T-helper 1 cell treated with Interleukin-12 subunit alpha and Interleukin-12 subunit beta and Interleukin-4 antibody, amounts not matched to agents 30 ng/mL and 1 ng/mL, for 36 hours (primary cell): ENCODE measurements at regions not wholly inside any gene's neighbourhood (a gene's known extent, or its start where the extent isn't known, plus 50 kb on each side); places are given as distances from the start of the nearest gene placed in this dataset.

Experiments used
- intact Hi-C: fragments of 100-400 bp; cut with micrococcal nuclease; formaldehyde crosslinking; loops from one replicate; pipeline ENCODE4 v1.15.1; 2024

- intact Hi-C loops: no loop called here
These were observed 128.6 kb upstream of the CPM start for GRCh38 chr12:69061574-69061973.

GRCh38 chr12:69062621-69063237 is 129.8 kb upstream of the CPM start:
- intact Hi-C loops: no loop called here

DNA sequence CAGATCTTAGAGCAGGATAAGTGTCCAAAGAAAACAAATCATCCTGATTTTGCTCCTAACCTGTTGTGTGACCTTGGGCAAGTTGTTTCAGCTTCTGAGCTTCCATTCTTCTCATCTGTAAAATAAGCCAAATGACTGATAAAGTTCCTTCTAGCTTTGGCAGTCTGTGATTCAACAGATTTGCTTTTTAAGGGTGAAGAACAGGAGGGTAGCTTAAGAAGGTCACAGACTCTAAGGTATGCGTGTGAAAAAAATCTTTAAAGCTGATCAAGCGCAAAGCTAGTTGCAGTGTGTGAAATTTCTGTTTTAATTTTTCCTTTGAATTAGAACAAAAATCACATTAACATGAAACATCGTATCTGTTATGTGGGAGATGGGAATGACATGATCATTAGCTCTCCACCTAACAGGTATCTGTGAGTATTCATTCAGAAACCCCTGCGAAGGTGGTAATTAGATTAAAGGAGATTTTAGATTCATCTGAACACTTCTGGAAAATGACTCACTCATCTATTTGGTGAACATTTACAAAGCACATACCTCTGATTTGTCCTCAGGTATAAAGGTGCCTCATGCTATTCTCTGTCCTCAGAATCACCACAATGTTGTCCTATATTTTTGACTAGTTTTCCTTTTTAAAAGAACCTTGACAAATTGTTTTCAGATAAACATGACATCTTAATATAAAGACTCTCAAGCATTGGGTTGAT is 131.9 kb upstream of the CPM start:
- intact Hi-C loops: no loop called here

DNA sequence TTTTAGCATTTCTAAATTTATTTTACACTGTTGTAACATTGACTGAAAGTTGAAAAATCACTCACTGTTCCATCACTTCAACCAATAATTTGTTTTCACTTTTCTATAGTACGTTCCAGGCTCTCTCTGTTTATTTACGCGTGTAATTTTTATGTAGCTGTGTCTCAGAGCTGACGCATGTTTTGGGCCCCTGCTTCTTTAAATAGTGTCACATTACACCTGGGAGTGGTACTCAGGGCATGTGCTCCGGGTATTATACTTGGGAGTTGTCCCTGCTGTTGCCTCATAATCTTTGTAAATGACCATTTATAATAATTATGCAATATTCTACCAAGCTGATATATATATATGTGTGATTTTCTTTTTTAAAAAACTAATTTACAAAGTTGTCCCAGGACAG is 132.8 kb upstream of the CPM start:
- intact Hi-C loops: no loop called here

DNA sequence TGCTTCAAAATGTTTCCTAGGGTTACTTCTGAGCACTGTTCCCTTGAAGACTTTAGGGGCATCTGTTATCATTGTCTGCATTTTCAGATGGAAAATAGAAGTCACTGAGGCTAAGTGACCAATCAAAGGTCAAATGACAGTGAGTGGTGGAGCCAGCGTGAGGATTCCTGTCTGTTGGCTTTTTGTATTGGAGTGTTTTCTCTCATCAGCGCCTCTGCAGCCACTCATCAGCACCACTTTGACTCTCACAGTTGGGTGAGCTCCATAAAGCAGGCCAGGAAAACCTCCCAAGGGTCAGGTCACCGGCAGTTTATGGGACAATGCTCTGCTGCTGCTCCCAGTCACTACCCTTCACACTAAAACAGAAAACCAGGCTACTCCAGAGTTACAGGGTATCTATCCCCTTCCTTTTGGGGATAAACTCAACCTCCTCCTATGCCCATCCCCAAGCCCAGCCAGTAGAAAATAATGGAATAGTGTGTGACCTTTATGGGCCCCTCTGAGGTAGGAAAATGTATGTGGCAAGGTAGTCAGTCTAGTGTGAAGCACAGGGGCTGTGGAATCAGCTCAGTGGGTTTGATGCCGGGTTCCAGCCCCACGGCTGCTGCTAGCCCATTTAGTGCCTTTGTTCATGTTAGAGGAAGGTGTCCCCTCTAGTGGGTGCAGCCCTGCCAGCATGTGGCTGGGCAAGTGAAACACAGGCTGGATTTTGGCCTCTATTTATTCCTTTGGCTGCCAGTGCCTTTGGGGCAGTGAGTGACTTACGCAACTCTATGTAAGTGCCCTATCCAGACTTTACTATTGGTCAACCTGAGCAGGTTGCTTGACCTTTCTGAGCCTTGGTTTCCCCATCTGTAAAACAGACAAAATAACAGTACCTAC is 133.8 kb upstream of the CPM start:
- intact Hi-C loops: no loop called here

- intact Hi-C loops: no loop called here
These were observed 134.7 kb upstream of the CPM start for GRCh38 chr12:69067713-69068112.

DNA sequence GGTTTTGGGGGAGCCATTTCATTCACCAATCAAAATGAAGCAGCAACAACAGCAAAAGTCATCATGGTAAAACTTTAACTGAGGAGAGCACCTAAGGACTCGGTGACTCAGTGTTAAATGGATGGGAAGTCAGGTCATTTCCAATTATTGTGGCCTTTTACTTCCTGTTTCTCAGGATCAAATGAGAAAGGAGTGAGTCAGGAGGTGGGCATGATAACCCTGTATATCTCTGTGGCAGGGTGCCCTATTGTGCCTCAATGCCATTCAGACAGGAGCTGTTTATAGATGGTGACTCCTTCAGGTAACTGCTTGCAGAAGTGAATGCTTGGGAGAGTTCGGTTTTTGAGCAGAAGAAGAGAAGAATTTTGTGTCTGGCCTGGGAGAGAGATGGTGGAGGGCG is 135.5 kb upstream of the CPM start:
- intact Hi-C loops: no loop called here

- intact Hi-C loops: no loop called here
These were observed 136.5 kb upstream of the CPM start for GRCh38 chr12:69069479-69069878.

DNA sequence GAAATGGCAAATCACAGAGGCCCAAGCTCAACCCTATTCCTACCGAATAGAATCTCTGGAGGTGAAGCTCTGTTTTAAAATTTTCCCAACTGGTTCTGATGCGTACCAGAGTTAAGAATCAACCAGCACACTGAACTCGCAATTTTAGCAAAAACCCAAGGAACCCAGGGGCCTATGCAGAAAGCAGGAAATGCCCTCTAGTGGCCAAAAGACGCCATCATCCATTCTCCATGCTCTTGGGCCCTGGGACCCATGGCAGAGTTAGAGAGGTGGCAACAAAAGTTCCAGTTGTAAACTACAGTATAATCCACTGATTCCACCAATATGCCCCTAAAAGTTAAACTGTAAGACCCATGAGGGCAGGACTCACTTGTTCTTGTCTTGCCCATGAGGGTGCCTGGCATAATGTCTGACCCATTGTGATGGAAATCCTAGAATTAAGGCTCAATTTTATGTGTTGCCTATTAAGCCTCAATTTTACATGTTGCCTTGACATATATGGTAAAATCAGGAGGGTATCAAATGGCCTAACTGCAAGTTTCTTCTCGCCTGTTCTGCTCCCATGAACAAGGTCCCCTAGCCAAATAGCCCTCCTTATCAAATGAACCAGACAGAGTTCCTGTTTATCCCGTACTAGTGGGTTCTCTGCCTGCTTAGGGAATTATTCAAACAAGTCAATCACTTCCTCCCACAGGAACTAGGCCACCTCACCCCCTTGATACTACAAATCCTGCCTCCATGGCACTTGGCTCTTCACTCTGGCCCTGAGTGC is 137.5 kb upstream of the CPM start:
- intact Hi-C loops: loop anchor here (1.0 to 10.0 kb wide), 8 partner anchors 36 to 1046 kb away; partner anchors contain the start of genes CPM and SLC35E3

GRCh38 chr12:69071091-69071370 is 138.1 kb upstream of the CPM start:
- intact Hi-C loops: loop anchor here (2.0 to 10.0 kb wide), 5 partner anchors 36 to 1046 kb away; partner anchors contain the start of genes CPM and SLC35E3

- intact Hi-C loops: loop anchor here (10.0 kb wide), 2 partner anchors 328 to 1048 kb away; partner anchors contain the start of gene SLC35E3
These were observed 140.1 kb upstream of the CPM start for GRCh38 chr12:69073035-69073434.

GRCh38 chr12:69074556-69075349 is 141.8 kb upstream of the CPM start:
- intact Hi-C loops: loop anchor here (10.0 kb wide), 2 partner anchors 330 to 1050 kb away; partner anchors contain the start of gene SLC35E3

DNA sequence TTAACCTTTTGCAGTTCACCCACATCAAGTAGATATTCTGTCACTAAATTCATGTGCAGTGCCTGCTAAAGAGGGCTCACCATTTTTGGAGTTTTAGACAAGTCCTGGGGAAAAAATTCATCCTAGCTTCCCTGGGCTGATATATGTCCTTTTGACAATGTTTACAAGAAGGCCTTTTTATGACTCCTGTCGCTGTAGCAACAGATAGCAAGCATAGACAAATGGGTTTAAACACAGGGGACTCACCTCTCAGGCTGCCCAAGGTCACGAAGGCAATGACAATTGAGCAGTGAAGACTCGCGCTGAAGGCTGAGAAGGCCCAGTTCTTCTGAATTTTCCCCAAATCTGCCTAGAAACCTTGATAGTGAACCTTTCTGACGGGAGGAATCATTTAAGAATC is 150.7 kb upstream of the CPM start:
- intact Hi-C loops: no loop called here

GRCh38 chr12:69084816-69085378 is 151.9 kb upstream of the CPM start:
- intact Hi-C loops: no loop called here

DNA sequence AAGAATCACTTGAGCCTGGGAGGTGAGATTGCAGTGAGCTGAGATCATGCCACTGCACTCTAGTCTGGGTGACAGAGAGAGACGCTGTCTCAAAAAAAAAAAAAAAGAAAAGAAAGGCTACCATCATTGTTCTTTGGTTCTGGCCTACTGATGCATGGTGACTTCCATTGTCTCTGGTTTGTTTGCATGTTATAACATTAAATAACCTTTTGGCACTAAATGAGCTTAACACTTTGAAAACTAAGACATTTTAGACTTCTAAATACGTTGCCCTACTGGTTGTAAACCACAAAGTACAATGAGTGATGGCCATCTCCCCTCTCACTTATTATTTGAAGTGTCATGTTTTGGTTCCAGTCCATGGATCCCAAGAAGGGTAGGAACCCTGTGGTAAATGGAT is 152.9 kb upstream of the CPM start:
- intact Hi-C loops: no loop called here

DNA sequence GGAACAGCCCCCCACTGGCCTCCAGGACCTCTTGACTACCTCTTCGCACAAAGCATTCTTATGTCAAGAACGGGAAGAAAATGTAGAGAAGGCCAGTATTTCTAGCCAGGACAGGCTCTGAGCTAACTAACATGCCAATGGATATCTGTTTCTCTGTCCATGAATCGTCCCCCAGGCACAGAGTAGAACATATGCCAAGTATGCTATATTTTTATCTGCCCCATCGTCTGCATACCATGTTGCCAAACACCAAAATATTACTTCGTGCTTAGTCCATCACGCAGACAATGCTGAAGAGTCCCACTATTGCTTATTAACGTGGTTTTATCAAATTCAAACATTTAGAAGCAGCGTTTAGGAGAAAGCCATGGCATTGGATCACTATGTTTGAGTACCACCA is 151.4 kb upstream of the CPSF6 start:
- intact Hi-C loops: no loop called here

GRCh38 chr12:69090722-69091121 is 148.6 kb upstream of the CPSF6 start:
- intact Hi-C loops: no loop called here

DNA sequence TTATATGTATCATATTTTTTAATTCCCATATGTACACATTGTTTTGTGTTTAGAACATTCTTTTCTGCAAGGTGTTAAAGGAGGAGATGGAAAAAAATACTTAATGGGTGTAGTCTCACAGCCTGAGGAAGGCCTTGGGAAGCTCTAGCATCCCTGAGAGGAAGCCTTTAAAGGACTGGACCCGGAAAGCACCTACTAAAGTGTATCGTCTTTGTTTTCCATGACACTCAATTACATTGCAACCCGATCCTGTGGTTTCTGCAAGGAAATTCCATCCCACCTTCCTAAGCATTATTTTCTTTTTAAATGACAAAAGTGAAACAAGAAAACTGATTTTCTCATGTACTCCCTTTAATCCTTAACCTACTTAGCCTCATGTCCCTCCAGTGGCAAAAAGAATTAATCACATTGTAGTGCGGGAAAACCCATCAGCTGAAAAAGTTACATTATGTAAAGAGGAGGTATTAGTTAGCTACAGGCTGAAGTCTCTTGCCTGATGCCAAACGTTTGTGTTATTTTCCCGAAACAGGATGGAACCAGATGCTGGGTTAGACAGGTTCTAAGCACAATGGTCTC is 147.8 kb upstream of the CPSF6 start:
- intact Hi-C loops: no loop called here

DNA sequence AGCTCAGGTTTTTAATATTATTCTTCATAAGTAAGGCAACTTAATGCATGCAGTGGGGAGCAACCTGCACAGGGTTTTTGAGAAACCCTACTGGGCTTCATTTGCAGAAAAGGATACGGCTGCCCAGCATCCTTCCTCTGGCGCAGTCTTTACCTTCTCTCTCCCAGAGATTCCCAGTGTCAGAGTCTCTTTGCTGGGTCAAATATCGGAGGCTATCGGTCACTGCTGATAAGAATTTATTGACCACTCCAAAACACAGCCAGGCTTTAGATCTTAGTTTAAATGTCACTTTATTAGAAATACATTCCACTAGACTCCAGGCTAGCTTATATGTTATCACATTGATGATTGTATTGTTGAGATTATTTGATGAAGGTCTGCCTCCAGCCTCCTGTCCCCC is 147.2 kb upstream of the CPSF6 start:
- intact Hi-C loops: no loop called here
